ENCODE measurements at regions not wholly inside any gene's neighbourhood (a gene's known extent, or its start where the extent isn't known, plus 50 kb on each side); places are given as distances from the start of the nearest gene placed in this dataset.

DNA sequence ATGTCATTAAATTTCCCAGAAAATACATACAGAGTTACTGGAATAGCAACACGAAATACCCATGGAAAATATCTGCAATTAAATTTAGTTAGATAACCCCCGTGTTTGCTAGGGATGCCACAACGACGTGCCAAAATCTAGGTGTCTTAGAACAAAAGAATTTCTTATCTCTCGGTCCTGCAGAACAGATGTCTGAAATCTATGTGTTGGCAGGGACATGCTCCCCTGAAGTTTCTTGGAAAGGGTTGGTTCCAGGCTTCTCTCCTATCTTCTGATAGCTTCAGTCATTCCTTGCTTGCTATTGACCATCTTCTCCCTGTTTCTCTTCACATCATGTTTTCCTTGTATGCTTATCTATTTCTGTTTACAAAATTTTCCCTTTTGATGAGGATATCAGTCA is 1067.0 kb downstream of the CDH18 start:
- no peak for TF ChIP-seq TAF1 (IDR thresholded peaks at IDR 0.05; ENCODE audit: borderline replicate concordance, low read depth, low read length)
- TF ChIP-seq POLR2AphosphoS5 (IDR thresholded peaks at IDR 0.05; ENCODE audit: low read depth, low read length), result no peak
- TF ChIP-seq POLR2A (IDR thresholded peaks at IDR 0.05; ENCODE audit: low read depth, low read length), result no peak
- no peak for FAIRE-seq
- no peak for DNase-seq (ENCODE audit: insufficient read length)

DNA sequence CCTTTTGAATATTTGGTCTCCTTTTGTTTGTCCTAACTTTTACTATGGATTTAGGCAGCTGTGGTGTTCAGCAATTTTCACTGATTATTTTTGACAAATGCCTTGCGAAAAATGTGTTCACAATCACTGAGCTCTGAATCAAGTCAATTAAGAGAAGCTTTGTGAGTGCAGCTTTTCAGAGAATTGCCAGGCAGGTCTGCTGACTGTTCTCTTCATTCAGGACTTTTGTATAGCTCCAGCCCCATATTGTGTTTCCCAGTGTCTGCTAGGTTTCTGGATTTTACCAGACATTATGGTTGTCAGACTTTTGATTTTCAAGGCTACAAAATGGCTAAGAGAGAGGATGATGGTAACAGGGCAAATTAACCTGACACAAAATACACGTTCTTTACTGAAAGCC is 1055.9 kb downstream of the CDH18 start:
- FAIRE-seq (no peak), DNase-seq (ENCODE audit: insufficient read length) (no peak)
- no peak for TF ChIP-seq TAF1 (IDR thresholded peaks at IDR 0.05; ENCODE audit: borderline replicate concordance, low read depth, low read length)
- TF ChIP-seq POLR2AphosphoS5 (IDR thresholded peaks at IDR 0.05; ENCODE audit: low read depth, low read length), result no peak
- no peak for TF ChIP-seq POLR2A (IDR thresholded peaks at IDR 0.05; ENCODE audit: low read depth, low read length)

DNA sequence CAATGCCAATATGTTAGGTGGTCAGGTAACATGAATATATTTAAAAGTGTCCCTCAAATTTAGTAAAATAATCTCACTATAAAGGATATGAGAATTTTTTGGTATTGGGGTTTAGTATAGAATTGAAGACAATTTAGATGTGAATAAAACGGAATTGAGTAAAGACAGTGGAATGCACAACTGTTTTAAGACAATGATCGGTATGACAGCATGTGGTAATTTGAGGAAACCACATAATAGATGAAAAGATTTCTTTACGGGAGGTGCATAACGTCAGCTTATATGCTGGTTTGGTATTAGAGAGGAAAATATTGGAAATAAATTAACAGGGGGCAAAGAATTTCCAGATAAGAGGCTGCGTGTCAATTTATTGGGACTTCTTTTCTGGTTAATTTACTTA is 1043.2 kb downstream of the CDH18 start:
- FAIRE-seq (no peak), DNase-seq (ENCODE audit: insufficient read length) (no peak)
- TF ChIP-seq POLR2A (IDR thresholded peaks at IDR 0.05; ENCODE audit: low read depth, low read length), result no peak
- TF ChIP-seq POLR2AphosphoS5 (IDR thresholded peaks at IDR 0.05; ENCODE audit: low read depth, low read length), result no peak
- no peak for TF ChIP-seq TAF1 (IDR thresholded peaks at IDR 0.05; ENCODE audit: borderline replicate concordance, low read depth, low read length)

DNA sequence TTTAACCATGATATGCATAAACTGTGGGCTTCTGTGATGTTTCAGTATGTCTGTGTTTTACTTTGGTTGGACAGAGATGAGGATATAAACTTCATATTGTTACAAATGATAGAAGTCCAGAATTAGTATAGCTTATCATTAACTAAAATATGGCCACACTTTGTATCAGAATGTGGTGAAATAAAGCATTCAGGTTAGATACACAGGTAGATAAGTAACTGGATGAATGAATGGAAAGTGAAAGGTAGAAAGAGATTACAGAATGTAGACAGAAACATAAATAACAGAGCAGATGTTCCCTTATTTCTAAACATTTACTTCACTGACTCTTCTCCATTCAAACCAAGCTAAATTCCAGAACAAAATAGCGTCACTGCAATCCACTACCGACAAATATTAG is 1033.8 kb downstream of the CDH18 start:
- DNase-seq (ENCODE audit: insufficient read length), result no peak
- no peak for FAIRE-seq

DNA sequence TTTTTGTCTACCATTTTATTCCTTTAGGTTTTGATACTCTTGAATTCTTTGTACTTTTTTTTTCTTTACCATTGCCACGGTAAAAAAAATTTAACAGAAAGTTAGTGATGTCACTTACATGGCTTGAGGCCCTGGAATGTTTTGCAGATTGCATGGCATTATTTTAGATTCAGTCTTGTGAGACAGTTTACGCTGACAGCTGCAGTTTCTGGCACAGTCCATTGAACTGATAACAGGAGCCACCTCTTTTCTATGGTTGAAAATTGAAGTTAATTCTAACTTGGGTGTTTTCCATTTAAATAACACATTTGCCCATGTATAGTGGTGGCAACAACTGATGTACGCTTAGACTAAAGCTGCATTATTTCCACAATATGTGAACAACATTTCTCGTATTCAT is 1028.5 kb downstream of the CDH18 start:
- DNase-seq (ENCODE audit: insufficient read length) (no peak), FAIRE-seq (no peak)
- TF ChIP-seq POLR2AphosphoS5 (IDR thresholded peaks at IDR 0.05; ENCODE audit: low read depth, low read length) (no peak), POLR2A (IDR thresholded peaks at IDR 0.05; ENCODE audit: low read depth, low read length) (no peak), TAF1 (IDR thresholded peaks at IDR 0.05; ENCODE audit: borderline replicate concordance, low read depth, low read length) (no peak)

More for the DNA sequence above, 1033.8 kb downstream of the CDH18 start:
- no peak for TF ChIP-seq TAF1 (IDR thresholded peaks at IDR 0.05; ENCODE audit: borderline replicate concordance, low read depth, low read length)
- no peak for TF ChIP-seq POLR2AphosphoS5 (IDR thresholded peaks at IDR 0.05; ENCODE audit: low read depth, low read length)
- TF ChIP-seq POLR2A (IDR thresholded peaks at IDR 0.05; ENCODE audit: low read depth, low read length), result no peak

DNA sequence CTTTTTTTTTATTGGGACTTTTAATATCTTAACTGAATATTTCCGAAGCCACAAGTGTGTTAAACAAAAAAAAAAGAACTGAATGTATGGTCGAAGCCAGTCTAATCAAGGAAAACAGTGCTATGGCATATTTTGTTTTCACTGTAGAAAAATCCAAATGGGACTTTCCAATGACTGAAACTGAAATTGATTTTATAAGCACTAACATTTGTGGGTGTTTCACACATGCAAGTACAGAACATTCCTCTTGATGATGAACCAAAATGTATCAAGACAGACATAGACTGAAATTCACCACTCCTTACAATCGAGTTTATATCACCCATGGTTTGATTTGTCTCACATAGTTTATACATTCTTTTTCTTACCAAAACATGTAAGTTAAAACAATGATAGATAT is 1026.8 kb downstream of the CDH18 start:
- FAIRE-seq (no peak), DNase-seq (ENCODE audit: insufficient read length) (no peak)
- TF ChIP-seq TAF1 (IDR thresholded peaks at IDR 0.05; ENCODE audit: borderline replicate concordance, low read depth, low read length) (no peak), POLR2A (IDR thresholded peaks at IDR 0.05; ENCODE audit: low read depth, low read length) (no peak), POLR2AphosphoS5 (IDR thresholded peaks at IDR 0.05; ENCODE audit: low read depth, low read length) (no peak)

DNA sequence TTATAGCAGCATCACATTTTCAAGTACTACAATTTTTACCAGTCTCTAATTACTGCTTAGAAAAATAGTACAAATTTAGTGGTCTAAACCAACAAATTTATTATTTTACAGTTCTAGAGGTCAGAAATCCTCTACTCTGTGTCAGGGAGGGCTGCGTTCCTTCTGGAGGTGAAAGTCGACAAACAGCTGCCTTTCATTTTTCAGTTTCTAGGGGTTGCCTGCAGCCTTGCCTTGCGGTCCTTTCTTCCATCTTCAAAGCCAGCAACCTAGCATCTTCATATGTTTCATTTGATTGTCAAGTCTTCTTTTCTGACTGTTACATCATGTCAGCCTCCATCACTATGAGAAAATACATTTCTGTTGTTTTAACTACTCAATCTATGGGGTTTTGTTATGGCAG is 1022.1 kb downstream of the CDH18 start:
- TF ChIP-seq TAF1 (IDR thresholded peaks at IDR 0.05; ENCODE audit: borderline replicate concordance, low read depth, low read length) (no peak), POLR2A (IDR thresholded peaks at IDR 0.05; ENCODE audit: low read depth, low read length) (no peak), POLR2AphosphoS5 (IDR thresholded peaks at IDR 0.05; ENCODE audit: low read depth, low read length) (no peak)
- FAIRE-seq (no peak), DNase-seq (ENCODE audit: insufficient read length) (no peak)

DNA sequence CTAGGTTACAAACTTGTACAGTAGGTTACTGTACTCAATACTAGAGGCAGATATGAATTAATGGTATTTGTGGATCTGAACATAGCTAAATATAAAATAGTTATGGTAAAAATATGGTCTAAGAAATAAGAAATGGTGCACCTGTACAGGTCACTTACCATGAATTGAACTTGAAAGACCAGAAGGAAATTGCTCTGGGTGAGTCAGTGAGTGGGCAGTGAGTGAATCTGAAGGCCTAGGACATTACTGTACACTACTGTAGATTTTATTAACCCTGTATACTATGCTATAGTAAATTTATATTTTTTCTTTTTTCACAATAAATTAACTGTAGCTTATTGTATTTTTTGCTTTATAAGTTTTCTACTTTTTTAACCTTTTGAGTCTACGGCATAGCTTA is 1020.4 kb downstream of the CDH18 start:
- FAIRE-seq (no peak), DNase-seq (ENCODE audit: insufficient read length) (no peak)
- TF ChIP-seq TAF1 (IDR thresholded peaks at IDR 0.05; ENCODE audit: borderline replicate concordance, low read depth, low read length) (no peak), POLR2A (IDR thresholded peaks at IDR 0.05; ENCODE audit: low read depth, low read length) (no peak), POLR2AphosphoS5 (IDR thresholded peaks at IDR 0.05; ENCODE audit: low read depth, low read length) (no peak)

DNA sequence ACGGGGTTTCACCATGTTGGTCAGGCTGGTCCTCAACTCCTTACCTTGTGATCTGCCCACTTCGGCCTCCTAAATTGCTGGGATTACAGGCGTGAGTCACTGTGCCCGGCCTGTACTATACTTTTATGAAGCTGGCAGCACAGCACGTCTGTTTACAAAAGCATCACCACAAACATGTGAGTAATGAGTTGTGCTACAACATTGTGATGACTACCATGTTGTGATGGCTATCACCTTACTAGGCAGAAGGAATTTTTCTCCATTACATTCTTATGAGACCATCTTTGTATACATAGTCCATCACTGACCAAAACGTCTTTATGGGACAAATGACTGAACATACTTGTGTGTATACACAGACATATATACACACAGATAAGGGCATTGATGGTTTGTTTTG is 1019.0 kb downstream of the CDH18 start:
- TF ChIP-seq POLR2AphosphoS5 (IDR thresholded peaks at IDR 0.05; ENCODE audit: low read depth, low read length), result no peak
- no peak for TF ChIP-seq TAF1 (IDR thresholded peaks at IDR 0.05; ENCODE audit: borderline replicate concordance, low read depth, low read length)
- TF ChIP-seq POLR2A (IDR thresholded peaks at IDR 0.05; ENCODE audit: low read depth, low read length), result no peak
- no peak for DNase-seq (ENCODE audit: insufficient read length)
- no peak for FAIRE-seq

DNA sequence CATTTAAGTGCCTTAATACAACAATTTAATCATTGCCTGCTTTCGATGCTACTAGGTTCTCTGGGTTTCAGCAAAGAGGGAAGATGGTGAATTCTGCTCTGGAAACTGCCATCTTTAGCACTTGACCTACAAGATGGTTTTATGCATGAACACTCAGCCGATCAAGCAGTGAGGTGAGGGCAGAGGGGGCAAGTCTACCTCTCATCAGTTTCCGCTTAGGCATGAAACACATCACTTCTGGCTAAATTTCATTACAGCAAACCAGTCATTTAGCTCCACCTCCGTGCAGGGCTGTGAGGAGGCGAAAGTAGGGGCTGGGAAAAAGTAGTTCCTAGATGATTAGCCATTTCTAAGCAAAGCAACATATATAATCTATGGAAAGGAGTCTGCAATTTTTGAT is 1018.0 kb downstream of the CDH18 start:
- no peak for DNase-seq (ENCODE audit: insufficient read length)
- TF ChIP-seq TAF1 (IDR thresholded peaks at IDR 0.05; ENCODE audit: borderline replicate concordance, low read depth, low read length), result no peak
- TF ChIP-seq POLR2AphosphoS5 (IDR thresholded peaks at IDR 0.05; ENCODE audit: low read depth, low read length), result no peak
- no peak for TF ChIP-seq POLR2A (IDR thresholded peaks at IDR 0.05; ENCODE audit: low read depth, low read length)
- FAIRE-seq, result no peak

DNA sequence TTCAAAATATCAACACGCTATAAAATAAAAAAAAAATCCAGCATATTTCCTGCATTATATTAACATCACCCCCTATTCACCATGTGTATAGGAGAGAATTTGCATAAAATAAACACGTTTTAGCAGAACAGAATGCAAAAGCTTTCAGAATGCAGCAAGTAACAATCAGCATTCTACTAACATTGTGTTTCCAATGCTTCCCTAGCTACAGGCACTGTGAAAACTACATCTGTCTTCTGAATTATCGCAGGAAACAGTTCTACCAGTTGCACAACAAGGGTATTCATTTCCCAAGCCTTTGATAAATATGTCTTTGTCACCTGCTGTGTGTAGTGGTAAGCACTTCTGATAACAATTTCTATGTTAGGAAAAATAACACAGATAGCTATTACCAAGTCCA is 1015.8 kb downstream of the CDH18 start:
- DNase-seq (ENCODE audit: insufficient read length), result no peak
- TF ChIP-seq POLR2AphosphoS5 (IDR thresholded peaks at IDR 0.05; ENCODE audit: low read depth, low read length) (no peak), TAF1 (IDR thresholded peaks at IDR 0.05; ENCODE audit: borderline replicate concordance, low read depth, low read length) (no peak), POLR2A (IDR thresholded peaks at IDR 0.05; ENCODE audit: low read depth, low read length) (no peak)
- no peak for FAIRE-seq

DNA sequence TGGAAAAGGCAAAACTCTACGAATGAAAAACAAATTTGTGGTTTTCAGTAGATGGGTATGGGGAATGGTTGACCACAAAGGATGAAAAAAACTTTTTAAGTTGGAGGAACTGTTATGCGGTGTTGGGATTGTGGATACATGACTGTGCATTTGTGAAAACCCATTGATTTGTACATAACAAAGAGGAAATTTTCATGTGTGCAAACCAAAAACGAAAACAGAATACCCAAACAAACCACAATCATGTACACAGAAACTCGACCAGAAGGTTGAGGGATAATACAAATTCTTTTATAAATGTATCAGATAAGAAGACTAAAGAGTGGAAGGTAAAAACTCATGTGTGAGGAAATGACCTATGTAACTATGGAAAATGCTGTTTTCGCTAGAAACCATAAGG is 1012.4 kb downstream of the CDH18 start:
- DNase-seq (ENCODE audit: insufficient read length), result no peak
- no peak for FAIRE-seq
- no peak for TF ChIP-seq TAF1 (IDR thresholded peaks at IDR 0.05; ENCODE audit: borderline replicate concordance, low read depth, low read length)
- no peak for TF ChIP-seq POLR2A (IDR thresholded peaks at IDR 0.05; ENCODE audit: low read depth, low read length)
- no peak for TF ChIP-seq POLR2AphosphoS5 (IDR thresholded peaks at IDR 0.05; ENCODE audit: low read depth, low read length)

DNA sequence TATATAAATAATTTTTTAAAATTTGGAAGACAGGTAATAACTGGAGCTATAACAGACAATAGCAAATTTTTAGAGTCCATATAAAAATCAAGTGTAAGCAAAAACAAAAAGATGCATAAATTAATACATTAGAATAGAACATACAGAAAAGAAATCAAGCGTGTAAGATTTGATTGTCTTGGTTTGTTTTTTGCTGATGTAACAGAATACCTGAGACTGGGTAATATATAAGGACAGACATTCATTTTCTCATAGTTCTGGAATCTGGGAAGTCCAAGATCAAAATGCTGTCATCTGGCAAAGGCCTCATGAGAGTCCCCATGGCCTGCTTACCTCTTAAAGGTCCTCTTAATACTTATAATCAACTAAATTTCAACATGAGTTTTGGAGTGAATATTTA is 1010.1 kb downstream of the CDH18 start:
- FAIRE-seq (no peak), DNase-seq (ENCODE audit: insufficient read length) (no peak)
- TF ChIP-seq POLR2AphosphoS5 (IDR thresholded peaks at IDR 0.05; ENCODE audit: low read depth, low read length), result no peak
- no peak for TF ChIP-seq POLR2A (IDR thresholded peaks at IDR 0.05; ENCODE audit: low read depth, low read length)
- no peak for TF ChIP-seq TAF1 (IDR thresholded peaks at IDR 0.05; ENCODE audit: borderline replicate concordance, low read depth, low read length)

All from GM12892 (cell line).